Mucosa of gallbladder (tissue), 1 donor: ENCODE measurements at regions not wholly inside any gene's neighbourhood (a gene's known extent, or its start where the extent isn't known, plus 50 kb on each side); places are given as distances from the start of the nearest gene placed in this dataset.
A peak's percentile ranks its signal among the peaks of the same experiment; 100 is the strongest.

Experiments
- DNase-seq: peaks from one replicate; pipeline ENCODE4 v3.0.0-alpha.2; 2020; ENCODE audit warnings: low spot score
- donor health status: DM: no; HTN: no; CAD: no.

GRCh38 chr11:95282291-95282751 is 51.3 kb upstream of the SESN3 start:
- DNase-seq: peak; percentile 73
